ENCODE measurements at regions not wholly inside any gene's neighbourhood (a gene's known extent, or its start where the extent isn't known, plus 50 kb on each side); places are given as distances from the start of the nearest gene placed in this dataset.

DNA sequence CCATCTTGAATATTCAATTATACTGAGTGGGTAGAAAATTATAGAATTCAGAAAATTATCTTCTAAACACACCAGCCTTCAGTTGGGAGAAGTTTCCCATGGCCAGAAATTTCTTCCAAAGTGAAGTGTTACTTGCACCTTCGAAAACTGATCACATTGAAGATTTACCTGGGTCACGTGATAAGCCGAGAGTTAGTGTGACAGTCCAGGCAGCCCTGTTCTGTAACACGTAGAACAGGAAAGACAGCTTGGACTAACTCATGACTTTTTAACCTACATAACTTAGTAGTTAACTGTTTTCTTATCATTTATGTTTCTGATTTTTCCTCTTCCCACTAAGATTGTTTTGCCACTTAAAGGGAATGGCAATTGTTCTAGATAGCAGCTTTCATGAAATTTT, 118.3 kb upstream of the MTHFD1L start:
- Mint-ChIP-seq H3K27me3 (ENCODE audit: insufficient read depth, unreplicated experiment) (no peaks in the 10 kb centered on the region), H3K4me1 (ENCODE audit: insufficient read depth, unreplicated experiment) (no peaks in the 10 kb centered on the region), H3K27ac (ENCODE audit: low read depth, unreplicated experiment) (no peak overlapping the region), H3K9me3 (ENCODE audit: unreplicated experiment) (no peaks in the 10 kb centered on the region), H3K4me3 (ENCODE audit: unreplicated experiment) (no peak overlapping the region), H3K36me3 (ENCODE audit: insufficient read depth, unreplicated experiment) (no peaks in the 10 kb centered on the region)
- ChIA-PET CTCF (no interaction called here), POLR2A (no interaction called here)
- BruUV-seq (replicated peaks), result no TSS peak
- intact Hi-C loops (cut with micrococcal nuclease), result no loop called here
- DNase-seq (ENCODE audit: unreplicated experiment), result no peak
- TF ChIP-seq, protein P1, sequence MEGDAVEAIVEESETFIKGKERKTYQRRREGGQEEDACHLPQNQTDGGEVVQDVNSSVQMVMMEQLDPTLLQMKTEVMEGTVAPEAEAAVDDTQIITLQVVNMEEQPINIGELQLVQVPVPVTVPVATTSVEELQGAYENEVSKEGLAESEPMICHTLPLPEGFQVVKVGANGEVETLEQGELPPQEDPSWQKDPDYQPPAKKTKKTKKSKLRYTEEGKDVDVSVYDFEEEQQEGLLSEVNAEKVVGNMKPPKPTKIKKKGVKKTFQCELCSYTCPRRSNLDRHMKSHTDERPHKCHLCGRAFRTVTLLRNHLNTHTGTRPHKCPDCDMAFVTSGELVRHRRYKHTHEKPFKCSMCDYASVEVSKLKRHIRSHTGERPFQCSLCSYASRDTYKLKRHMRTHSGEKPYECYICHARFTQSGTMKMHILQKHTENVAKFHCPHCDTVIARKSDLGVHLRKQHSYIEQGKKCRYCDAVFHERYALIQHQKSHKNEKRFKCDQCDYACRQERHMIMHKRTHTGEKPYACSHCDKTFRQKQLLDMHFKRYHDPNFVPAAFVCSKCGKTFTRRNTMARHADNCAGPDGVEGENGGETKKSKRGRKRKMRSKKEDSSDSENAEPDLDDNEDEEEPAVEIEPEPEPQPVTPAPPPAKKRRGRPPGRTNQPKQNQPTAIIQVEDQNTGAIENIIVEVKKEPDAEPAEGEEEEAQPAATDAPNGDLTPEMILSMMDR (IDR thresholded peaks at IDR 0.05; ENCODE audit: unreplicated experiment), result no peak

DNA sequence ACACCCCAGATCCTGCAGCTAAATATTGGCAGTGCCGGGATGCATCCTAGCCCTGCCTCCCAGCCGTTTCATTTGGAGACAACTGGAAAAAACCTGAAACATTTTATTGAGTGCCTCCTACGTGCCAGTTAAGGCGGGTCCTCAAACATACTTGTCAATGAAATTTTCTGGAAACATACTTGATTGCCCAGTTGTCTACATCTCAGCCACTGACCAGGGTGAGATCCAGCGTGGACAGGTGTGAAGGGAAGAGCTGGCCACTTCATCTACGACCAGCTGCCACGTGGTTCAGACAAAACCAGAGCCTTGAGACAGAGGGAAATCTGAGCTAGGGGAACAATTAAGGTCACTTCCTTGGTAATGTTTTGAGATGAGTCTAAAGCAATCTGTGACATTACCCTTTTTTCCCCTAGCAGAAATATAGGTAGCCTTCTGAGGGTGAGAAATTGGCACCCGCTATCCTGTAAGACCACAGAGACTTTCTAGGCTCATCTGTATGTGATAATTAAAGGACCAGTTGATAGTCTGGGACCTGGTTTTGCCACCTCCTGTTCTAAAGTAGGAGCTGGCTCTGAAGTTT, 116.3 kb upstream of the MTHFD1L start:
- DNase-seq (ENCODE audit: unreplicated experiment), result no peak
- TF ChIP-seq, protein P1 (IDR thresholded peaks at IDR 0.05; ENCODE audit: unreplicated experiment), result no peak
- Mint-ChIP-seq H3K4me1 (ENCODE audit: insufficient read depth, unreplicated experiment) (no peaks in the 10 kb centered on the region), H3K9me3 (ENCODE audit: unreplicated experiment) (no peaks in the 10 kb centered on the region), H3K4me3 (ENCODE audit: unreplicated experiment) (no peak overlapping the region), H3K27ac (ENCODE audit: low read depth, unreplicated experiment) (no peak overlapping the region), H3K27me3 (ENCODE audit: insufficient read depth, unreplicated experiment) (no peaks in the 10 kb centered on the region), H3K36me3 (ENCODE audit: insufficient read depth, unreplicated experiment) (no peaks in the 10 kb centered on the region)
- ChIA-PET CTCF (interaction anchor here (0.6 to 1.0 kb wide), 2 partner anchors 224 to 354 kb away, joined by 3 read pairs; no protein-coding TSS in a partner anchor), POLR2A (no interaction called here)
- no TSS peak for BruUV-seq (replicated peaks)
- intact Hi-C loops (cut with micrococcal nuclease), result no loop called here

DNA sequence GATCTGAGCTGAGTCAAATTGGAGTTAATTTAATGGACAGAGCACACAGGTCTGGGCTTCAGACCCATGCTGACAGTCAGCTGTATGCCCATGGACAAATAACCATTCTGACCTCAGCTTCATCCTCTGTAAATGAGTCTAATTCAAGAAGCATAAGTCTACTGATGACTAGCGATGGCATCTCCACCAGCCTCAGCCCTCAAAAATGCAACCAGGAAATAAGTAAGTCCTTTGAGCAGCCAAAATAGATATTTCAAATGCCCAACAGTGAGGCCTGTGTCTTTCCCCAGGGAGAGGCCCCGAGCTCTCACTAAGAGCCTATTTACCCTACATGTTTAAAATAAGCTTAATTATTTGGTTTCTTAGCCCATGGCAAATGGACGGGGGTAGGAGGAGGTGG, 114.2 kb upstream of the MTHFD1L start:
- BruUV-seq (replicated peaks), result no TSS peak
- Mint-ChIP-seq H3K36me3 (ENCODE audit: insufficient read depth, unreplicated experiment) (no peaks in the 10 kb centered on the region), H3K4me3 (ENCODE audit: unreplicated experiment) (no peak overlapping the region), H3K4me1 (ENCODE audit: insufficient read depth, unreplicated experiment) (no peaks in the 10 kb centered on the region), H3K27ac (ENCODE audit: low read depth, unreplicated experiment) (no peak overlapping the region), H3K9me3 (ENCODE audit: unreplicated experiment) (no peaks in the 10 kb centered on the region), H3K27me3 (ENCODE audit: insufficient read depth, unreplicated experiment) (no peaks in the 10 kb centered on the region)
- intact Hi-C loops (cut with micrococcal nuclease), result no loop called here
- no peak for DNase-seq (ENCODE audit: unreplicated experiment)
- TF ChIP-seq, protein P1 (IDR thresholded peaks at IDR 0.05; ENCODE audit: unreplicated experiment), result no peak
- CTCF ChIA-PET, result no interaction called here
- POLR2A ChIA-PET, result no interaction called here

DNA sequence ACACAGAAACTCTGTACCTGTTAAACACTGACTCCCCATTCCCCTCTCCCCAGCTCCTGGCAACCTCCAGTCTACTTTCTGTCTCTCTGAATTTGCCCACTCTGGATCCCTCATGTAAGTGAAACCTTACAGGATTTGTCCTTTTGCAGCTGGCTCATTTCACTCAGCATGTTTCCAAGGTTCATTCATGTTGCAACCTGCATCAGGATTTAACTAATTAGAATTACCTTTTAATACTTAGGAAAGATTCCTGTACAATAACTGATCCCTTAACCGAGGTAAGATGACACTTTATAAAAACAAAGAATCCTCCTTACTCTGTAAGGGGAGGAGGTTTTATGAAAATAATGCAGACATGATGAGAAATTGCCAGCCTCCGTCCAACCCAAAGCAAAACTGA, 113.1 kb upstream of the MTHFD1L start:
- Mint-ChIP-seq H3K27ac (ENCODE audit: low read depth, unreplicated experiment) (no peak overlapping the region), H3K36me3 (ENCODE audit: insufficient read depth, unreplicated experiment) (no peaks in the 10 kb centered on the region), H3K9me3 (ENCODE audit: unreplicated experiment) (no peaks in the 10 kb centered on the region), H3K4me1 (ENCODE audit: insufficient read depth, unreplicated experiment) (no peaks in the 10 kb centered on the region), H3K4me3 (ENCODE audit: unreplicated experiment) (no peak overlapping the region), H3K27me3 (ENCODE audit: insufficient read depth, unreplicated experiment) (no peaks in the 10 kb centered on the region)
- TF ChIP-seq, protein P1 (IDR thresholded peaks at IDR 0.05; ENCODE audit: unreplicated experiment), result no peak
- BruUV-seq (replicated peaks), result no TSS peak
- DNase-seq (ENCODE audit: unreplicated experiment), result no peak
- ChIA-PET CTCF (no interaction called here), POLR2A (no interaction called here)
- intact Hi-C loops (cut with micrococcal nuclease), result no loop called here
